ENCODE measurements at regions not wholly inside any gene's neighbourhood (a gene's known extent, or its start where the extent isn't known, plus 50 kb on each side); places are given as distances from the start of the nearest gene placed in this dataset.

- no peak overlapping the region for H3K4me3 ChIP-seq (ENCODE audit: low read depth in 2 of 2, low read length in 1 of 2)
- no peaks in the 10 kb centered on the region for H3K9me2 ChIP-seq
- H3K4me1 ChIP-seq (ENCODE audit: control insufficient read depth in 1 of 2, insufficient read depth in 2 of 2, low read depth in 1 of 2, low read length in 1 of 2): peaks cover 0 to 10% of the 10 kb centered on the region in 2 experiments; a peak in 1 of 4 replicates
- H3F3A ChIP-seq (replicated peaks; ENCODE audit: insufficient read depth): no peaks in the 10 kb centered on the region
- H3K27ac ChIP-seq (ENCODE audit: low read depth in 2 of 2, low read length in 1 of 2): no peak overlapping the region
- no peaks in the 10 kb centered on the region for H3K9me3 ChIP-seq
- no peak for TF ChIP-seq EZH2phosphoT487 (IDR thresholded peaks at IDR 0.05; ENCODE audit: borderline replicate concordance, low read depth)
- no peak for TF ChIP-seq GATA2 (CRISPR knock-in tag; IDR thresholded peaks at IDR 0.05)
- no peak for TF ChIP-seq FOXJ3 (CRISPR knock-in tag; IDR thresholded peaks at IDR 0.05)
- TF ChIP-seq PBX3 (IDR thresholded peaks at IDR 0.05): no peak
- no peak for TF ChIP-seq USF1 (IDR thresholded peaks at IDR 0.05; ENCODE audit: borderline replicate concordance, low read depth)
- TF ChIP-seq TCF12 (IDR thresholded peaks at IDR 0.05): no peak
- TF ChIP-seq RAD21 (IDR thresholded peaks at IDR 0.05; ENCODE audit: low read length): no peak
- no peak for TF ChIP-seq SMC3 (IDR thresholded peaks at IDR 0.05; ENCODE audit: low read depth, low read length)
- TF ChIP-seq GABPA (IDR thresholded peaks at IDR 0.05; ENCODE audit: low read depth): no peak
- no peak for TF ChIP-seq FOSL2 (IDR thresholded peaks at IDR 0.05; ENCODE audit: borderline replicate concordance, low read depth)
- TF ChIP-seq ZBTB33 (IDR thresholded peaks at IDR 0.05; ENCODE audit: borderline replicate concordance, low read depth): no peak
- no peak for TF ChIP-seq MEF2A (IDR thresholded peaks at IDR 0.05; ENCODE audit: borderline replicate concordance, low read depth)
- TF ChIP-seq EP300 (IDR thresholded peaks at IDR 0.05; ENCODE audit: borderline replicate concordance in 1 of 2, low read depth in 1 of 2, low read length in 1 of 2): no peak
- TF ChIP-seq NFIC (IDR thresholded peaks at IDR 0.05; ENCODE audit: borderline replicate concordance): no peak
- TF ChIP-seq SIN3A (IDR thresholded peaks at IDR 0.05; ENCODE audit: borderline replicate concordance, low read depth, low read length): no peak
- no peak for TF ChIP-seq USF2 (IDR thresholded peaks at IDR 0.05; ENCODE audit: borderline replicate concordance, low read depth, low read length)
- TF ChIP-seq RCOR1 (IDR thresholded peaks at IDR 0.05; ENCODE audit: low read length): no peak
- no peak for TF ChIP-seq MXI1 (IDR thresholded peaks at IDR 0.05; ENCODE audit: low read depth, low read length)
- no peak for TF ChIP-seq NRF1 (IDR thresholded peaks at IDR 0.05; ENCODE audit: low read depth, low read length)
- no peak for TF ChIP-seq TAF1 (IDR thresholded peaks at IDR 0.05; ENCODE audit: borderline replicate concordance, low read depth, low read length)
- POLR2A ChIA-PET: no interaction called here
- H3K9ac ChIP-seq: no peak overlapping the region
- H2AFZ ChIP-seq (ENCODE audit: low read depth): no peak overlapping the region
- no peak overlapping the region for H3K4me2 ChIP-seq
- H3K27me3 ChIP-seq (ENCODE audit: insufficient read depth): no peaks in the 10 kb centered on the region
- no peak for DNase-seq
- no CpG with 5 or more reads among the region's 4 CpGs for WGBS (ENCODE audit: low lambda C conversion rate)
- no peaks in the 10 kb centered on the region for H3K79me2 ChIP-seq (ENCODE audit: insufficient read depth)
- no peaks in the 10 kb centered on the region for H3K36me3 ChIP-seq (replicated peaks in 1 of 2; ENCODE audit: control insufficient read depth in 1 of 2, insufficient read depth in 2 of 2, low read length in 1 of 2)
- CTCF ChIA-PET: no interaction called here
- no peaks in the 10 kb centered on the region for H4K20me1 ChIP-seq (ENCODE audit: insufficient read depth)
Observed at GRCh38 chr2:106267997-106268396, 73.9 kb upstream of the UXS1 start.

All from SK-N-SH (cell line).